Stimulated activated CD4-positive, alpha-beta T cell treated with anti-CD3 and anti-CD28 coated beads, Interleukin-1b, Interleukin-23, amount 100 ng/mL, for 48 hours (primary cell): ENCODE measurements at regions not wholly inside any gene's neighbourhood (a gene's known extent, or its start where the extent isn't known, plus 50 kb on each side); places are given as distances from the start of the nearest gene placed in this dataset.

Source experiments
- DNase-seq: peaks from one replicate; pipeline ENCODE4 v3.0.0-alpha.2; 2020

GRCh38 chr5:88394536-88395175 is 126.0 kb upstream of the TMEM161B start:
- no peak for DNase-seq

- DNase-seq: no peak
These were observed 125.3 kb upstream of the TMEM161B start for GRCh38 chr5:88393716-88394535.

- no peak for DNase-seq
These were observed 124.4 kb upstream of the TMEM161B start for GRCh38 chr5:88393042-88393441.

GRCh38 chr5:88391991-88392390 is 123.3 kb upstream of the TMEM161B start:
- DNase-seq: no peak

- DNase-seq: no peak
These were observed 122.5 kb upstream of the TMEM161B start for GRCh38 chr5:88391116-88391515.

- no peak for DNase-seq
These were observed 121.8 kb upstream of the TMEM161B start for GRCh38 chr5:88390481-88390880.

- no peak for DNase-seq
These were observed 121.4 kb upstream of the TMEM161B start for GRCh38 chr5:88390096-88390441.

- no peak for DNase-seq
These were observed 120.9 kb upstream of the TMEM161B start for GRCh38 chr5:88389338-88390095.

GRCh38 chr5:88388476-88389337 is 120.1 kb upstream of the TMEM161B start:
- no peak for DNase-seq

GRCh38 chr5:88384886-88385285 is 116.2 kb upstream of the TMEM161B start:
- no peak for DNase-seq

GRCh38 chr5:88380332-88380731 is 111.7 kb upstream of the TMEM161B start:
- DNase-seq: no peak

- no peak for DNase-seq
These were observed 109.3 kb upstream of the TMEM161B start for GRCh38 chr5:88377705-88378656.

- DNase-seq: no peak
These were observed 108.6 kb upstream of the TMEM161B start for GRCh38 chr5:88377240-88377639.

GRCh38 chr5:88376728-88377127 is 108.1 kb upstream of the TMEM161B start:
- DNase-seq: no peak

GRCh38 chr5:88374391-88374790 is 105.7 kb upstream of the TMEM161B start:
- DNase-seq: no peak

GRCh38 chr5:88370824-88371223 is 102.2 kb upstream of the TMEM161B start:
- DNase-seq: no peak

- no peak for DNase-seq
These were observed 99.6 kb upstream of the TMEM161B start for GRCh38 chr5:88368201-88368600.

- no peak for DNase-seq
These were observed 96.3 kb upstream of the TMEM161B start for GRCh38 chr5:88364991-88365390.

GRCh38 chr5:88355490-88356050 is 86.9 kb upstream of the TMEM161B start:
- no peak for DNase-seq

- DNase-seq: no peak
These were observed 57.2 kb upstream of the TMEM161B start for GRCh38 chr5:88325868-88326267.

- DNase-seq: no peak
These were observed 54.1 kb upstream of the TMEM161B start for GRCh38 chr5:88322785-88323184.
